DOHH2 (cell line): ENCODE measurements at regions not wholly inside any gene's neighbourhood (a gene's known extent, or its start where the extent isn't known, plus 50 kb on each side); places are given as distances from the start of the nearest gene placed in this dataset.

Experiments
- H3F3A ChIP-seq: fragments of 200-600 bp; sonication (generic), shearing (Covaris generic); 2 replicates; pipeline ENCODE4 v1.6.0; 2016; ENCODE audit warnings: antibody characterized with exemption, mild to moderate bottlenecking; ENCODE audit not compliant: control insufficient read depth, insufficient read depth
- H3K27ac ChIP-seq: fragments of 200-600 bp; sonication (generic); 2 replicates; pipeline ENCODE4 v1.5.1; 2014; ENCODE audit warnings: low read depth, mild to moderate bottlenecking, low read length, moderate library complexity
- H3K27me3 ChIP-seq: fragments of 200-600 bp; sonication (generic); 2 replicates; pipeline ENCODE4 v1.6.1; 2014; ENCODE audit warnings: mild to moderate bottlenecking, low read length, mixed read lengths; ENCODE audit not compliant: control insufficient read depth
- H3K36me3 ChIP-seq: fragments of 200-600 bp; sonication (generic); 2 replicates; pipeline ENCODE4 v1.6.1; 2014; ENCODE audit warnings: mild to moderate bottlenecking, low read length, moderate library complexity, mixed read lengths; ENCODE audit not compliant: control insufficient read depth
- H3K4me1 ChIP-seq: fragments of 200-600 bp; sonication (generic); 2 replicates; pipeline ENCODE4 v1.6.1; 2014; ENCODE audit warnings: mild to moderate bottlenecking, low read length, mixed read lengths; ENCODE audit not compliant: control insufficient read depth
- H3K4me2 ChIP-seq: fragments of 200-600 bp; sonication (generic); 2 replicates; pipeline ENCODE4 v1.6.0; 2014; ENCODE audit warnings: mild to moderate bottlenecking, low read length, moderate library complexity
- H3K4me3 ChIP-seq: fragments of 200-600 bp; sonication (generic); 2 replicates; pipeline ENCODE4 v1.5.1; 2014; ENCODE audit warnings: mild to moderate bottlenecking, low read length, mixed read lengths
- H3K79me2 ChIP-seq: fragments of 200-600 bp; sonication (generic); 2 replicates; pipeline ENCODE4 v1.6.1; 2014; ENCODE audit warnings: mild to moderate bottlenecking, low read length, mixed read lengths; ENCODE audit not compliant: control insufficient read depth
- H3K9me2 ChIP-seq: fragments of 200-600 bp; sonication (generic); replicated peaks from 2 replicates; pipeline ENCODE4 v1.6.1; 2014; ENCODE audit warnings: mild to moderate bottlenecking, low read length, mixed read lengths; ENCODE audit not compliant: control insufficient read depth
- H3K9me3 ChIP-seq: fragments of 200-600 bp; sonication (generic); 2 replicates; pipeline ENCODE4 v1.6.1; 2014; ENCODE audit warnings: antibody characterized with exemption, low read length, mixed read lengths; ENCODE audit not compliant: control insufficient read depth, insufficient read depth
- H4K20me1 ChIP-seq: fragments of 200-600 bp; sonication (generic); 2 replicates; pipeline ENCODE4 v1.6.0; 2014; ENCODE audit warnings: low read depth, mild to moderate bottlenecking, antibody characterized with exemption, low read length, moderate library complexity; ENCODE audit not compliant: control insufficient read depth, insufficient read depth
- CTCF ChIP-seq: fragments of 200-600 bp; sonication (generic); IDR thresholded peaks from one replicate; pipeline ENCODE4 v1.5.1; 2014; ENCODE audit warnings: antibody characterized with exemption, mild to moderate bottlenecking, low read depth, low read length; ENCODE audit not compliant: poor library complexity, severe bottlenecking
- EZH2phosphoT487 ChIP-seq: fragments of 200-600 bp; sonication (generic); IDR thresholded peaks from 2 replicates; pipeline ENCODE4 v1.6.1; 2017; ENCODE audit warnings: borderline replicate concordance, mild to moderate bottlenecking, antibody characterized with exemption, low read length, moderate library complexity, mixed read lengths

- Histone ChIP-seq H4K20me1 (no peaks in the 10 kb centered on the region), H3K27ac (no peak overlapping the region), H3K27me3 (no peaks in the 10 kb centered on the region), H3K4me1 (no peaks in the 10 kb centered on the region), H3F3A (no peaks in the 10 kb centered on the region), H3K36me3 (no peaks in the 10 kb centered on the region), H3K9me3 (no peaks in the 10 kb centered on the region), H3K4me3 (no peak overlapping the region), H3K4me2 (no peak overlapping the region), H3K9me2 (no peaks in the 10 kb centered on the region), H3K79me2 (no peaks in the 10 kb centered on the region)
- TF ChIP-seq EZH2phosphoT487 (no peak), CTCF (no peak)
Observed at GRCh38 chr2:143893371-143893770, 626.5 kb downstream of the ZEB2 start.

GRCh38 chr2:143891879-143892308, 628.0 kb downstream of the ZEB2 start:
- Histone ChIP-seq H3K4me2 (no peak overlapping the region), H3K4me1 (no peaks in the 10 kb centered on the region), H3K9me2 (no peaks in the 10 kb centered on the region), H4K20me1 (no peaks in the 10 kb centered on the region), H3K27me3 (no peaks in the 10 kb centered on the region), H3K36me3 (no peaks in the 10 kb centered on the region), H3F3A (no peaks in the 10 kb centered on the region), H3K27ac (no peak overlapping the region), H3K9me3 (no peaks in the 10 kb centered on the region), H3K79me2 (no peaks in the 10 kb centered on the region), H3K4me3 (no peak overlapping the region)
- TF ChIP-seq CTCF (no peak), EZH2phosphoT487 (no peak)

- Histone ChIP-seq H3K27ac (no peak overlapping the region), H3K4me3 (no peak overlapping the region), H3F3A (no peaks in the 10 kb centered on the region), H3K9me3 (no peaks in the 10 kb centered on the region), H3K79me2 (no peaks in the 10 kb centered on the region), H4K20me1 (no peaks in the 10 kb centered on the region), H3K27me3 (no peaks in the 10 kb centered on the region), H3K9me2 (no peaks in the 10 kb centered on the region), H3K36me3 (no peaks in the 10 kb centered on the region), H3K4me1 (no peaks in the 10 kb centered on the region), H3K4me2 (no peak overlapping the region)
- TF ChIP-seq EZH2phosphoT487 (no peak), CTCF (no peak)
Observed at GRCh38 chr2:143890798-143891197, 629.1 kb downstream of the ZEB2 start.

GRCh38 chr2:143889216-143889615, 630.7 kb downstream of the ZEB2 start:
- no peak overlapping the region for H3K4me3 ChIP-seq
- H3K4me1 ChIP-seq: no peaks in the 10 kb centered on the region
- TF ChIP-seq CTCF: no peak
- H3K4me2 ChIP-seq: no peak overlapping the region
- H3K27me3 ChIP-seq: no peaks in the 10 kb centered on the region
- no peaks in the 10 kb centered on the region for H3K9me3 ChIP-seq
- no peaks in the 10 kb centered on the region for H4K20me1 ChIP-seq
- H3K79me2 ChIP-seq: no peaks in the 10 kb centered on the region
- H3K36me3 ChIP-seq: no peaks in the 10 kb centered on the region
- no peaks in the 10 kb centered on the region for H3K9me2 ChIP-seq
- H3F3A ChIP-seq: no peaks in the 10 kb centered on the region
- H3K27ac ChIP-seq: no peak overlapping the region
